HG03571 (cell line): ENCODE measurements at regions not wholly inside any gene's neighbourhood (a gene's known extent, or its start where the extent isn't known, plus 50 kb on each side); places are given as distances from the start of the nearest gene placed in this dataset.
"Not testable (repeated sequence)": the region's sequence is repeated elsewhere in the genome, so short reads cannot be mapped to it uniquely, and the experiment has no call there.

Experiments
- ATAC-seq: cut with Tn5 transposase; IDR thresholded peaks from one replicate; pipeline ENCODE4 v1.9.1; 2021; ENCODE audit not compliant: unreplicated experiment

DNA sequence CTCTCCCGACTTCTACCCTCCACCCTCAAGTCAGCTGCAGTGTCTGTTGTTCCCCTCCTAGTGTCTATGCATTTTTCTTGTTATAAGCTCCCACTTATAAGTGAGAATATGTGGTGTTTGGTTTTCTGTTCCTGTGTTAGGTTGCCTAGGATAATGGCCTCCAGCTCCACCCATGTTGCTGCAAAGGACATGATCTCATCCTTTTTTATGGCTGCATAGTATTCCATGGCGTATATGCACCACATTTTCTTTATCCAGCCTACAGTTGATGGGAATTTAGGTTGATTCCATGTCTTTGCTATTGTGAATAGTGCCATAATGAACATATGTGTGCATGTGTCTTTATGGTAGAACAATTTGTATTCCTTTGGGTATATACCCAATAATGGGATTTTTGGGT, 80.7 kb downstream of the SPTSSA start:
- ATAC-seq, result not testable (repeated sequence)

DNA sequence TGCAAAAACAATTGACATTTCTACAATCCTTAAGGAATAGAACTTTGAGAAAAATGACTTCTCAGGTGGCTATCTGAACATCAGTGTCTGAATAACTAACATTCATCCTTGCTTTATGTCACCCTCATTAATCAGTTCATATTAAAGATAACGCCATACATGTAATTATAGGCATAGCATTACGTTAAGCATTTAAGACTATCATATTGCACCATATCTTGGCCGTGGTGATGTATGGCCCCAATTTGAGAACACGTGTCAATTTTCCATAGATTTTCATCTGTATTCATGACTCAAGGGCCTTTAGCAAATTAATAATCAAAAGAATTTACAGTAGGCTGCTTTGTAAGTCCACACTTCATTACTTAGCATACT, 81.6 kb downstream of the SPTSSA start:
- ATAC-seq, result no peak

DNA sequence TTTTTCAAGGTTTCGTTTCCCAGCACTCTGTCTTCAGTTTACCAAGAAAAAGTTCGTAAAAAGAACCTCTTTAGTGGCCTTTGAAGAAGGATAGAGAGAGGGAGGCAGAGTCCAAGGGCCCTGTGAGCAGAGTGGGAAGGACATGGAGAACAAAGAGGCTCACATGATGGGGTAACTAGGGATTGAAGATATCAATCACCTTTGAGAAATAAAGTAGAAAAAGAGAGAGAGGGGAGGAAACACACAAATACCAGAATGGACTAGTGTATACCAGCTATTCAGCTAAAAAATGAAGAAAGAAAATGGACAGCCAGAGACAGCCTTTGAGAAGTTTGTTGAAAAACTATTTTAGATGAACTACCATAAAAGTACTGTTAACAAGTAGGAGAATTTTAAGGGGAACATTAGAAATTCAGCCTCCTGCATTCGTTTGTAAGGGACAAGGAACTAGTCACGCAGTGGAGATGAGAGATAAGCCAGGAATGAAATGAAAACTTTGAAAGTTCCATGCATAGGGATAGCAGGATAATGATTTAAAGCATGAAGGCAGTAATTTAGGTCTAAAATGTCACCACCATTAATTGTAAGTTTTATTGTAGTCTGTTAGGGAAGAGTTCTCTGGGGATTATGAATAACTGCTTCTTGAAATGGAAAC, 82.1 kb downstream of the SPTSSA start:
- ATAC-seq, result no peak

DNA sequence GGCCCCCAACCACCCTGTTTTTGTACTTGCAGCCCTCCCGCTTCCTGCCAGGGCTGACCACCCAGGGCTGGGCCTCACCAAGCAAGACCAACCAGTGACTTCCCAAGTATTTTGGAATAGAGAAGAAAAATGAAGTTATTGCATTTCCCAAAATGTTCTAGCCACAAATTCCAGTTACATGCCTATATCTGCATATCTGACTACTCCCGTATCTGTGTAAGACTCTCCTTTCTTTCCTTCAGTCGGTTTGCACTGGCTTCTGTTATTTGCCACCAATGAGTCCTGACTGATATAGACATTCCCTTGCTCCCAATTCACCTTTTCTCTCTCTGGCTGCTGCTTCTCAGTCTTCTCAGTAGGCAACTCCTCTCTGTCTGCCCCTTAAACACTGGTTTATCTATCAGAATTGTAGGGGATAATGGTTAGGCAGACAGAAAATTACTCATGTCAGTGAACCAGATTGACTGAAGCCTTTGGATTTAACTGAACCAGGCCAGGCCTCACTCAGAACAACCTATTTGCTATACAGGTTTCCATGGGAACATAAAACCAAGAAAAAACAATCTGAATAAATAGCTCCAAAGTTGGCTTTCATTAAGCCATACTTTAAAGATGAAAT, 85.3 kb downstream of the SPTSSA start:
- no peak for ATAC-seq

DNA sequence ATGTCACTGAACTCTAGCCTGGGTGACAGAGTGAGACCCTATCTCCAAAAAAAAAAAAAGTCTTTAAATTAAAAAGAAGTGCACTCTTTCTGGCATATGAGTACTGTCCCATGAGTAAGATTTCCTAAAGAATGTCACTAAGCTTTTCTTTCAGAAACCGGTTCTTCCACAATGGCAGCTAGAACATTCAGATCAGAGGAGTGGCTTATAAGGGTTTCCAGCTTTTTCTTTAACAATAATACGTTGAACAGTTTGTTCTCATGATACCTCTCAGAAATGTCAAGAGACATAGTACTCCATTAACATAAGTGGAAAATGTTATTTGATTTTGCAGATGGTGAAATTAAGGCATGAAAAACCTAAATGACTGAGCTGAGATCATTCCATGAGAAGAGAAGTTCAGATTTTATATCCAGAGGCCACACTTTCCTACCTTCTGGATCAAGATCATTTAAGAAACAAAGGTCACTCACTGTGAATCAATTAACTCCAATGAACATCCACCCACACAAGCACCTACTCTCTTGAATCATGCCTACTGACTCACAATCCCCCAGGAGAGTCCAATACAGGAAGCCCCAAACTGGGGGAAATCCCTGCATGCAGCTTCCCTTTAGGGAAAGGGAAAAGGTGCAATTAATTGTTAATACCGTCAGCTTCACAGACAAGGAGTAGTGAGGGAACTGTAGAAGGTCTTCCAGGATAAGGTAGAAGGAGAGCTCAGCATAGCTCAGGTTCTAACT, 86.9 kb downstream of the SPTSSA start:
- ATAC-seq, result no peak

DNA sequence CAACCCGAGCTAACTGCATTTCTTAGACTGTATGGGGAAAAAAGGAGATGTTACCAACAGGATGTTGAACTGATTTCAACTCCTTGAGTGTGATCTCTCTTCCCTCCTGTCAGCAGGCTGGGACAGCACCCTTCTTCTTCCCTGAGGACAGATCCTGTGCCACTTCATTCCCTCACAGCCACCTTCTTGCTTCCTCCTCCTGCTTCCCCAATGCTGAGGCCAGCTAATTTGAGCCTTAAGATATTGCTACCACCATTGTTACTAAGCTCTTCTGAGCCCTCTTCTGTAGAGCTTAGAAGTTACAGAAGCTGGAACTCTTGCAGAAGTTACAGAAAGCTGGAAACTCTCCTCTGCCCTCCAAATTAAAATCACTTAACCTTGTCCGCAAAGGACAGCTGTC, 88.8 kb downstream of the SPTSSA start:
- no peak for ATAC-seq

DNA sequence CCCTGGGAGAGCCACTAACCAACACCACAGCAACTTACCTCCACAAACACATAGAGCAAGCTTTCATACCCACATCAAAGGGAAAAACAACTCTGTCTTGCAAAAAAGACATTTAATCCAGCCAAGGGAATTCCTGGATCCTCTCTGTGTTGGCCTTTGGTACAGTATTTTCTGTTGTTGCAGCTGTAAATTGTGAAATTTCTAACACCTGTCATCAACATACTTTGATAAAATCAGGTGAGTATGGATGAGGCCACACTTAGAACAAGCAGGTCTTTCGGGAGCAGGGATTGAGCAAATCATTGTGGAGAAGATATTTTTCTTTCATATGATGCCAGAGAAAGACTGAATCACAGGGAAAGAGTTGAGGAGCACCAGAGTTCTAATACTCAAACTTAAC, 89.3 kb downstream of the SPTSSA start:
- ATAC-seq, result no peak

DNA sequence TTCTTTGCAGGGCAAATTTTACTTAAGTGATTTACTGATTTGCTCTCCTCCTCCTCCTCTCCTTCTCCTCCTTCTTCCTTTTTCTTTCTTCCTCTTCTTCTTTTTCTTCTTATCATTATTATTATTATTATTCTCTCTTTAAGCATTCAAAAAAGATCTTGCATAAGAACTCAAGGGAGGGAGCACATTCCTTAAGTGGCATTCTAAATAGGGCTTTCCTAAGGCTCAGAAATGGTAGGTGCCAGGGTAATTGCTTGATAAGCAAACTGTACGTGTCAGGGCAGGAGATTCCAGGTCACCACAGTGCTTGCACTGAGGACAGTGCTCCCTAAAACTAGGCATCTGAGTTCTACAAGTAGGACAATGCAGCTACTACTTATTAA, 92.4 kb downstream of the SPTSSA start:
- no peak for ATAC-seq

DNA sequence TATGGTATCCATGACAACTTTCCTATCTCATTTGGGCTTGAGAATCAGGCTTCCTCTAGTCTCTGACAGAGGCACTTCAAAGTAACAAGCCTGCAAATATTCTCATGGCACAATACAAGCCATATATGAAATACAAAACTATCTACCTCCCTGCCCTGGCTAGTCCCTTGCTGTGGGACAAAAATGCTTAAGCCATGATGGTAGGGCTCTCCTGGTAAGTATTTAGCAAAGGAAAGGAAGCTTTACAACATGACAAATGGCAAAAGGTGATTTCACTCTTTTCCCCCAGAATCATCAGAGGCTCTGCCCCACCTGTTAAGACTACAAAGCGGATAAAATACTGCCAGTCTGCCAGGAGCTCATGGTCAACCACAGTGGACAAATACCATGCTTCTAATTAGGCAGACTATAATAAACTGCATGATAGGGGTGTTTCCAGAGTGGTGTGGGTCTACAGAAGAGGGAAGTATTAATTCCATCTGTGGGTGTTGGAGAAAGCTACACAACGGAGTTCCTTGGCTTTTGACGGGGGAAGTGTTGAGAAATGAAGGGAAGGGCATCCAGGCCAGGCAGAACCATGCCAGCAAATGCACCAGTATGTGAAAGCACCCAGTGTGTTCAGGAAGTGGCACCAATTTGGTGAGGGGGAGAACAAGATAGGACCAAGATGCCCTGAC, 92.9 kb downstream of the SPTSSA start:
- ATAC-seq, result no peak

DNA sequence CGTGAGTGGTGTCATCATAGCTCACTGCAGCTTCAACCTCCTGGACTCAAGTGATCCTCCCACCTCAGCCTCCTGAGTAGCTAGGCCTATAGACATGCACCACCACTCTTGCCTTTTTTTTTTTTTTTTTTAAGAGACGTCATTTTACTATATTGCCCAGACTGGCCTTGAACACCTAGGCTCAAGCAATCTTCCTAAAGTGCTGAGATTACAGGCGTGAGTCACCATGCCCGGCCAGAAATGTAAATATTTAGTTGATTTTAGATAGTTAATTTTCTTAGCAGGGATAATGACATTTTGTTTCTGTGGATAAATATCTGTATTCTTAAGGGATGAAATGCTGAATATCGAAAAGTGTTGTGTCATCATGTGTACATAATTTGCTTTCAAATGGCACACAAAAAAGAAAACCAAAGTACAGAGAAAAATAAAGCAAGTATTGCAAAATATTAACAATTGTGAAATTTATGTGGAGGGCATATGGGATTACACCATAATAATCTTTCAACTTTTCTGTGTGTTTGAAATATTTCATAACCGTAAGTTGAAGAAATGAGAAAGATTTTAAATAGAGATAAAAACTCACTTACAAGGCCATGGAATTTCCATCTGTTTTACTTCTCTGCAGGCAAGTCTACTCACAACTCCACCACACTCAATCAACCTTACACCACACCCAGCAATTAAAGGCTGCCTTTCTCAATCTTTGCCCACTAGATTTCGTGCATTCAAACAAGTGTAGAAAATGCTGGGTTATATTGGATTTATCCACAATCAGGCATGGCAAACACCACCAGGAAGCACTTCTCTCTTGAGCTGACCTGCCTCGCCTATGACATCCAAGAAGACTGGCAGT, 93.7 kb downstream of the SPTSSA start:
- no peak for ATAC-seq

DNA sequence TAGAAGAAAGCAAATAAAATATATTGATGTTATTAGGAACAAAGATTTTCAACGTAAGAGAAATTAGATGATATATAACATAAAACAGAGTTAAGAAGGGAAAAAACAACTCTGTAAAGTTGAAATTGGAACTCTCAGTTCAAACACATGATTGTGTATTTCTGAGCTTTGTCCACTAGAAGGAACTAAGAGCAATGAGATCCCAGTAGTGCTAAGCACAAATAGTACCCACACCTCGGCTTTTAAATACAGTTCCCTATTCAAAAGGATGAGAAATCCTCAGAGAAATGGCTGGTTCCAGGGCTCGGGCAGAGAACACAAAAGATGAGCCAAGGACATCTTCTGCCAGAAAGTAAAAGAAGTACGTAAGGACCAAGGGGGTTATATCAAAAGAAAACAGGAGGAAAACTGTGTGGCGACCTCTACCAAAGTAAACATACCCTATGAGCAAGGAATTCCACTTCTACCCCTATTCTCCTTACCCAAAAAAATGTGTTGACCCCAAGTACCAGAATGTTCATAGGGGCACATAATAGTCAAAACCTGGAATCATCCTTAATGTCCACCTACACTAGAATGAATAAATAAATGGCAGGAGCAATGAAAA, 96.6 kb downstream of the SPTSSA start:
- no peak for ATAC-seq

DNA sequence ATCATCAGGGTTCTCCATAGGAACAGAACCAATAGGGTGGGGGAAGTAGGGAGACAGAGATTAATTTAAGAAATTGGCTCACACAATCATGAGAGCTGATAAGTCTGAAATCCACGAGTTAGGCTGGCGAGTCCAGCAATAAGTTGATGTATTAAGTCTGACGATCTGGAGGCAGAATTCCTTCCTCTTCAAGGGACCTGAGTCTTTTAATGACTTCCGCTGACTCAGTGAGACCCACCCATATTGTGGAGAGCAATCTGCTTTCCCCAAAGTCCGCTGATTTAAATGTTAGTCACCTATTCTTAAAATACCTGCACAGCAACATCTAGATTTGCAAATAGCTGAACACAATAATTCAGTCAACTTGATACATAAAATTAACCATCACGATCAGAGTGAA, 97.8 kb downstream of the SPTSSA start:
- ATAC-seq, result no peak

DNA sequence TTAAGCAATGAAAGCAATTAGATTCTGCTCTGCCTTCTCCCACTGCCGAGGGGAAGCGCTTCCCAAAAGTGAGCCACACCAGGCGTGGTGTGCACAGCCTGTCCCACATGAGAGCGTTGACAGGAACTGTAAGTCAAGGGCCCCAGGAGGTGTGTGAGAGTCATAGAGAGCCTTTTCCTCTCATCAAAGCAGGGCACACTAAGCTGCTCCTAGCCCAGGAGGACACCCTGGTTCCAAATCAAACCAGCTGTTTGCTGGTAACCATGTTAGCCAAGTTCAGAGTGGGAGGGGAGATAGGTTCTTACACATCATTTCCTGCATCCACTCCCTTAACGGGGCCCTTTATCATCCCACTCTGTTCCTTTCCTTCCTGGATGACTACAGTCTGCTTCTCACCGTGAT, 98.3 kb downstream of the SPTSSA start:
- ATAC-seq, result no peak

DNA sequence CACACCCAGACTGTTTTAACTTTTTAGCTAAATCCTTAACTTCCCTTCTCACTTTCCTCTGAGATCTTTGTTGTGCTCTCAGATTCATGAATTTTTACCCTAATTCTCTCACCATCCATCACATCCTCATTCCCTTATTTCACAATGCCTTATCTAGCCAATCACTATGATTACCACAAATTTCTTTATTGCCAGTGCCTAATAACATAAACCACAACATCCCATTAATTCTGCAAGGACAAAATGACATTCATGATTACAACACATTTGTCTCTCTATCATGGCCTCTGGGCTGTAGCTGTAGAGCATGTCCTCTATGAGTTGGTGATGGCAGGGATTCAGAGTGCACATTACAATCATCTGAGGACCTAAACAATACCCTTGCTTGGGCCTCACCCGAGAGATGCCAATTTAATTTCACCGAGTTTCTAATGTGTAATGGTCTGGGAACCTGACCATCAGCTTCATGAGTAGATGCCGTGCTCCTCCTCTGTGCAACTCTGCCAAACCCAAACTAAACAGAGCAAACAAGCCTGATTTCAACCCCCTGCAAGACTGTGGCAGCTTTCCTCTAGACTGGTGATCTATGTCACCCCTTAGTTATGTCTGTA, 99.3 kb downstream of the SPTSSA start:
- ATAC-seq, result no peak

DNA sequence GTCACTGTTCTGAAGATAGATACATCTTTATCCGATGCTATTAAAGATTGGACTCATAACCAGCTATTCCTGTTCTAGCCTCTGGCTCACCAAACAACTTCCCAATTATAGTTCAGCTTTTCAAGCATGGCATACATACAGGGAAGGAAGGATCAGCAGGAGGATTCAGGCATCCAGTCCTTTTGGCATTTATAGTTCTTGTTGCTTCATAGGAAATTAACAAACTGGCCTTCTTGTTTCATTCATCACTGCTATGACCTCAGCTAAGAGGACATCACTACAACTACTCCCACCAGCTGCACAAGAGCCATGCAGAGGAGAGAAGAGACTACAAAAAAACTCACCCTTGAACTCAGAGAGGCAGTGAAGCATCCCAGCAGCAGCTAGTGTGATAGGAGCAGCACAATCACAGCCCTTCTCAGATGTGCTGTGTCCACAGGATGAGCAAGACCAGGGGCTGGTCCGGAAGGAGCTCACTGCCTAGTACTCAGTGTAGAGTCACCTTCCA, 100.5 kb downstream of the SPTSSA start:
- no peak for ATAC-seq

DNA sequence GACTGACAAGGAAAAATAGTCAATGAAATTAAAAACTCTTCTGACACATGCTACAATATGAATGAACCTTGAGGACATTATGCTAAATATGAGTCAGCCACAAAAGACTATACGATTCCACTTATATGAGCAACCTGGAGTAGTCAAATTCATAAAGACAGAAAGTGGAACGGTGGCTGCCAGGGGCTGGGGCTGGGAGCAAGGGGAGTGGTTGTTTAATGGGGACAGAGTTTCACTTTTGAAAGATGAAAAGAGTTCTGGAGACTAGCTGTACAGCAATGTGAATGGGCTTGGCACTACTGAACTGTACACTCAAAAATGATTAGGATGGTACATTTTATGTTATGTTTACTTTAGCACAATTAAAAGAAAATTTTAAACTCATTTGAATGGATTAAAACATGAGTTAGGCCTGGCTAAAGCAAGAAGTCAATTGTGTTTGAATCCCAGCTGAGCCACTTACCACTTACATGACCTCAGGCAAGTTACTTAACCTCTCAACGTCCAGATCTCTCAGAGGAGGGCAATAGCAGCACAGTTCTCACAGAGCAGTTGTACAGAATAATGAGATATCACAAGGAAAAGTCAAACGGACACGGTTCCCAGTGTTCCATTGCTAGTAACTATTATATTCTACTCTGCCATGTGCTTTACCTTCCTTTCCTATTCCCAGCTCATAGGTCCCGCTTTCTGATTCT, 102.5 kb downstream of the SPTSSA start:
- ATAC-seq, result no peak

DNA sequence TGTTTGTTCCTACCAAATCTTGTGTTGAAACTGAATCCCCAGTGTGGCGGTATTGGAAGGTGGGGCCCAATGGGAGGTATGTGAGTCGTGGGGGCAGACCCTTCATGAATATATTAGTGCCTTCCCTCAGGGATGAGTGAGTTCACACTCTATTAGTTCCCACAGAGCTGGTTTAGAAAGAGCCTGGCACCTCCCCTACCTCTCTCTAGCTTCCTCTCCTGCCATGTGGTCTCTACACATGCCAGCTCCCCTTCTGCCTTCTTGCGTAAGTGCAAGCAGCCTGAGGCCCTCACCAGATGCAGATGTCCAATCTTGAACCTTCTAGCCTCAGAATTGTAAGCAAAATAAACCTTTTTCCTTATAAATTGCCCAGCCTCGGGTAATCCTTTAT, 105.8 kb downstream of the SPTSSA start:
- no peak for ATAC-seq

DNA sequence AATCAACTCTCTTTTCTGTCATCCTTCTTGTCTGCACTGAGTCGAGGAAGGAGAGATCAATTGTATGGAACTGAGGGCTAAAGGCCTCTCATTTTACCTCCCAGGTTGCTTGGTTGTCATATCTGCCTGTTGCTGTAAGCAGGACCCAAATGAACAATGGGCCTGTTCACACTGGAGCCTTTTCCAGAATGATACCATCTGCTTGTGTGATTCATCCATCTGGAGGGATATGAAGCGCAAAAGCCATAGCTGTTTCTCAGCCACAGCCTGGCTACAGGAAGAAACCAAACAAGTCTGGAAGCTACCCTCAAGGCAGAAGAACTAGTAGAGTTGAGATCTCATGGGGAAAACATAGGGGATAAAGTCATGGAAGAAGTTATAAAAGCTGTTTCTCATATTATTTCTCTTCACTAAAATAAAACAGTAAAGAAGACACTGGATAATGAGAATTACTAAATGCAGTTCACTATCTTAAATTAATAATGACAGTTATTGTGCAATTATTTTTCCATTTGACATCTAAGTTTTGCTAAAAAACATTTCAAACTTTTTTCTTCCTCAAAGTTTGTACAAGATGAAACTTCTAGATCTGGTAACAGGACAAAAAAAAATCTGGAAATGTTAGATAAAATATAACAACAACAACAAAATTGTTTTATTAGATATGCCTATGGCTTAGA, 106.3 kb downstream of the SPTSSA start:
- no peak for ATAC-seq

DNA sequence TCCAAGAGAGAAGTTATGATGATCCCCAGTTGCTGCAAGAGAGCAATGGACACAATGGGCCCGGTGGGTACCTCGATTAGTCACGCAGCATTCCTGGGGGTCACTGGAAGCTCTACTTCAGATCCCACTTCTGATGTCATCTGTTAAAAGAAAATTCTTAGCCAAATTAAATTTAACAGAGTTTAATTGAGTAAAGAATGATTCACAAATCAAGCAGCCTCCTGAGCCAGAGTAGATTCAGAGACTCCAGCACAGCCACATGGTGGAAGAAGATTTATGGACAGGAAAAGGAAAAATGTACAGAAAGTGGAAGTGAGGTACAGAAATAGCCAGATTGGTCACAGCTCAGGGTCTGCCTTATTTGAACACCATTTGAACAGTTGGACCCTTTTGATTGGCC, 107.5 kb downstream of the SPTSSA start:
- no peak for ATAC-seq
